GM12872 (cell line): ENCODE measurements at regions not wholly inside any gene's neighbourhood (a gene's known extent, or its start where the extent isn't known, plus 50 kb on each side); places are given as distances from the start of the nearest gene placed in this dataset.

Experiments used
- CTCF ChIP-seq: IDR thresholded peaks from 3 replicates; pipeline ENCODE4 v1.5.1; 2011; ENCODE audit warnings: low read depth, mild to moderate bottlenecking, low read length, moderate library complexity; ENCODE audit not compliant: insufficient read depth

GRCh38 chr1:22256213-22256512, 113.3 kb upstream of the WNT4 start:
- no peak for TF ChIP-seq CTCF

- no peak for TF ChIP-seq CTCF
Measured at GRCh38 chr1:22257290-22258275, 114.7 kb upstream of the WNT4 start.

GRCh38 chr1:22258698-22259097, 115.8 kb upstream of the WNT4 start:
- no peak for TF ChIP-seq CTCF

GRCh38 chr1:22259551-22260282, 116.8 kb upstream of the WNT4 start:
- no peak for TF ChIP-seq CTCF

GRCh38 chr1:22260860-22261432, 118.0 kb upstream of the WNT4 start:
- TF ChIP-seq CTCF, result no peak

GRCh38 chr1:22261580-22261979, 118.7 kb upstream of the WNT4 start:
- TF ChIP-seq CTCF, result no peak

GRCh38 chr1:22262583-22262982, 119.7 kb upstream of the WNT4 start:
- TF ChIP-seq CTCF, result no peak
